Naive thymus-derived CD4-positive, alpha-beta T cell (primary cell): ENCODE measurements at regions not wholly inside any gene's neighbourhood (a gene's known extent, or its start where the extent isn't known, plus 50 kb on each side); places are given as distances from the start of the nearest gene placed in this dataset.

ENCODE experiments used
- ATAC-seq: fragments of 150-1000 bp; cut with Tn5 transposase; 2 replicates; pipeline ENCODE4 v1.10.0; 2021; ENCODE audit warnings: mild to moderate bottlenecking, moderate library complexity
- CTCF ChIA-PET: fragments of 350-600 bp; sonication (Branson Sonifier 250); formaldehyde crosslinking; loops from one replicate; lab custom pipeline; 2021; ENCODE audit warnings: antibody characterized with exemption; lab: Charles Lee
- POLR2A ChIA-PET: fragments of 350-600 bp; sonication (Branson Sonifier 250); formaldehyde crosslinking; loops from one replicate; lab custom pipeline; 2021; ENCODE audit warnings: antibody characterized with exemption, inconsistent platforms; lab: Charles Lee
- DNase-seq, 9 donors: peaks; one replicate each; pipeline versions ENCODE4 v3.0.0 to v3.0.0-alpha.2; 2020 to 2022; ENCODE audit warnings: mixed read lengths in 1 of 9
- H3K27ac ChIP-seq: one replicate; pipeline ENCODE4 v1.7.0; 2013; ENCODE audit warnings: mild to moderate bottlenecking, low read depth, low read length, moderate library complexity
- H3K27me3 ChIP-seq, 2 donors: one replicate each; pipeline ENCODE4 v1.7.0; 2013; ENCODE audit warnings: low read length in 2 of 2, mild to moderate bottlenecking in 2 of 2, moderate library complexity in 2 of 2; ENCODE audit not compliant: control insufficient read depth in 2 of 2, insufficient read depth in 2 of 2
- H3K36me3 ChIP-seq, 3 experiments: 1 replicate in 2 of 3; 2 replicates in 1 of 3; pipeline ENCODE4 v1.7.0; 2013; ENCODE audit warnings: low read length in 3 of 3, mild to moderate bottlenecking in 3 of 3, moderate library complexity in 1 of 3; ENCODE audit not compliant: insufficient read depth in 3 of 3, control insufficient read depth in 2 of 3
- H3K4me1 ChIP-seq, 2 donors: one replicate each; pipeline ENCODE4 v1.7.0; 2013; ENCODE audit warnings: low read length in 2 of 2, mild to moderate bottlenecking in 2 of 2, moderate library complexity in 1 of 2; ENCODE audit not compliant: control insufficient read depth in 2 of 2, insufficient read depth in 2 of 2
- H3K4me3 ChIP-seq: 2 replicates; pipeline ENCODE4 v1.7.0; 2013; ENCODE audit warnings: mild to moderate bottlenecking, low read length
- H3K9me3 ChIP-seq, 3 experiments: 1 replicate in 2 of 3; 2 replicates in 1 of 3; pipeline ENCODE4 v1.7.0; 2013; ENCODE audit warnings: low read length in 3 of 3; ENCODE audit not compliant: control insufficient read depth in 2 of 3
- H3K27ac Mint-ChIP-seq, 9 donors: one replicate each; pipeline ENCODE4 v1.8.0; 2020 to 2022; ENCODE audit warnings: mixed read lengths in 9 of 9, mild to moderate bottlenecking in 8 of 9, moderate library complexity in 5 of 9, inconsistent platforms in 2 of 9
- H3K27me3 Mint-ChIP-seq, 5 donors: one replicate each; pipeline ENCODE4 v1.8.0; 2021 to 2022; ENCODE audit warnings: mixed read lengths in 5 of 5, mild to moderate bottlenecking in 1 of 5
- H3K36me3 Mint-ChIP-seq, 5 donors: one replicate each; pipeline ENCODE4 v1.8.0; 2020 to 2022; ENCODE audit warnings: mixed read lengths in 5 of 5, mild to moderate bottlenecking in 3 of 5, inconsistent platforms in 1 of 5
- H3K4me1 Mint-ChIP-seq, 7 donors: one replicate each; pipeline ENCODE4 v1.8.0; 2020 to 2022; ENCODE audit warnings: mixed read lengths in 7 of 7, mild to moderate bottlenecking in 3 of 7, inconsistent platforms in 1 of 7
- H3K4me3 Mint-ChIP-seq, 10 donors: one replicate each; pipeline ENCODE4 v1.8.0; 2020 to 2022; ENCODE audit warnings: mild to moderate bottlenecking in 10 of 10, mixed read lengths in 10 of 10, moderate library complexity in 6 of 10, inconsistent platforms in 2 of 10
- H3K9me3 Mint-ChIP-seq, 11 donors: one replicate each; pipeline ENCODE4 v1.8.0; 2020 to 2022; ENCODE audit warnings: mixed read lengths in 11 of 11, mild to moderate bottlenecking in 4 of 11, inconsistent platforms in 1 of 11, moderate library complexity in 1 of 11
- intact Hi-C, 2 donors: fragments of 100-400 bp; cut with micrococcal nuclease; formaldehyde crosslinking; loops; one replicate each; pipeline ENCODE4 v1.15.1; 2023

DNA sequence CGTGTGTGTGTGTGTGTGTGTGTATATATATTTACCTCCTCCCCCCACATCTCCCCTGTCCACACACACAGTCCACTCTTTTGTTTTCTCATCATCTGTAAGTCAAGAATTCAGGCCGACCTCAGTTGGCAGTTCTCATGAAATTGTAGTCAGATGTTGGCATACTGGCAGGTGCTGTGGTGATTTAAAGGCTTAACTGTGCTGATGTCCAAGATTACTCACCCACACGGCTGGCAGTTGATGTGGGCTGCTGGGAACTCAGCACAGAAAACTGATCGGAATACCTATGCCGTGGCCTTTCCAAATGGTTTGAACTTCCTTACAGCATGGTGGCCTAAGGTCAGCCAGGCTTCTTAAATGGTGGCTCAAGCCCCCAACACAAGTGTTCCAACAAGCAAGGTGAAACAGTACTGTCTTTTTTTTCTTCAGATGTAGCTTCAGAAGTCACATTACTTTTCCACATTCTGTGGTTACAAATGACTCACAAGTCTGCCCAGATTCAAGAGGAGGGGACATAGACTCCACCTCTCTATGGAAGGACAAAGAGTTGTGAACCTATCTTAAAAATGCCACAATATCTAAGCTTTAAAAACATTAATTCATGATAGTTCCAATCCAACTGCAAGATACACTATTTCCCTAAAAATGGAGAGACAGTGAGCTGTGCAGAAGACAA is 198.5 kb upstream of the HS3ST4 start:
- DNase-seq (no peak), ATAC-seq (no peak)
- POLR2A ChIA-PET, result no interaction called here
- Histone ChIP-seq H3K4me3 (no peak overlapping the region), H3K9me3 (no peaks in the 10 kb centered on the region), H3K4me1 (no peaks in the 10 kb centered on the region), H3K27ac (no peak overlapping the region), H3K27me3 (no peaks in the 10 kb centered on the region), H3K36me3 (no peaks in the 10 kb centered on the region)
- Mint-ChIP-seq H3K9me3 (peaks cover 0 to 13% (median 0%) of the 10 kb centered on the region in 11 donors), H3K27ac (no peak overlapping the region), H3K4me1 (peaks cover 0 to 3% (median 0%) of the 10 kb centered on the region in 7 donors), H3K4me3 (no peak overlapping the region), H3K36me3 (no peaks in the 10 kb centered on the region), H3K27me3 (peaks cover 1 to 42% (median 29%) of the 10 kb centered on the region in 5 donors)
- intact Hi-C loops, result no loop called here
- CTCF ChIA-PET, result no interaction called here

DNA sequence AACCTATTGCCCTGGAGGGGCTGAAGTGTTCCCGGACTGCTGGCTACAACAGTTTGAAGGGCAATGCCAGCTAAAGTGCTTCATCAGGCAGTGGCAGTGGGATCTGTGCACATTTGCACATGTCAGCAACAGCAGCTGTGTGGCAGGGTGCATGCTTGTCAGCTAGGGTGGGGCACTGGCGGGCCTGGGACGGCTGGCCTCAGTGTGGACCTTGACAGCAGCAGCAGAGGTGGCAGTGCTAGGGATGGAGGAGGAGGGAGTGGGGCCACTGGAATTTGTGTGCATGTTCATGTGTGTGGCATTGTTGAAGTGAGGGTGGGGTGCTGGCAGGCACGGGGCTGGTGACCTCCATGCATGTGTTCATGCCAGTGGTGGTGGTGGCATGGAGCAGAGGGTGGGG is 203.3 kb upstream of the HS3ST4 start:
- Histone ChIP-seq H3K4me3 (no peak overlapping the region), H3K27ac (no peak overlapping the region), H3K4me1 (no peaks in the 10 kb centered on the region), H3K27me3 (no peaks in the 10 kb centered on the region), H3K9me3 (no peaks in the 10 kb centered on the region), H3K36me3 (no peaks in the 10 kb centered on the region)
- H3K9me3 Mint-ChIP-seq, result peaks cover 0 to 29% (median 6%) of the 10 kb centered on the region in 11 donors
- no peak overlapping the region for H3K27ac Mint-ChIP-seq
- peaks cover 5 to 33% (median 16%) of the 10 kb centered on the region in 5 donors for H3K27me3 Mint-ChIP-seq
- no peaks in the 10 kb centered on the region for H3K36me3 Mint-ChIP-seq
- DNase-seq, result no peak
- H3K4me3 Mint-ChIP-seq, result no peak overlapping the region
- no peak for ATAC-seq
- POLR2A ChIA-PET, result no interaction called here
- intact Hi-C loops, result no loop called here
- CTCF ChIA-PET, result no interaction called here
- peaks cover 0 to 3% (median 0%) of the 10 kb centered on the region in 7 donors for H3K4me1 Mint-ChIP-seq

DNA sequence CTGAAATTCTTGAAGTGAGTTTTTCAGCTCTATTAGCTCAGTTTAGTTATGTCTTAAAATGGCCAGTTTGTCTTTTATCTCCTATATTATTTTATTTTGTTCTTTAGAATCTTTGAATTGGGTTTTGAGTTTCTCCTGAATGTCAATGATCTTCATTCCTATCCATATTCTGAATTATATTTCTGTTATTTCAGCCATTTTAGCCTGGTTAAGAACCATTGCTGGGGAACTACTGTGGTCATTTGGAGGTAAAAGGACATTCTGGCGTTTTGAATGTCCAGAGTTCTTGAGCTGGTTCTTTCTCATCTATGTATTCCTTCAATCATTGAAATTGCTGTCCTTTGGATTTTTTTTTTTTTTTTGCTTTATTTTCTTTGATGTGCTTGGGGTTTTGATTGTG is 203.9 kb upstream of the HS3ST4 start:
- Mint-ChIP-seq H3K36me3 (no peaks in the 10 kb centered on the region), H3K9me3 (peaks cover 0 to 29% (median 6%) of the 10 kb centered on the region in 11 donors), H3K4me3 (no peak overlapping the region), H3K4me1 (peaks cover 0 to 3% (median 0%) of the 10 kb centered on the region in 7 donors), H3K27ac (no peak overlapping the region), H3K27me3 (peaks cover 5 to 33% (median 14%) of the 10 kb centered on the region in 5 donors)
- no peak overlapping the region for H3K27ac ChIP-seq
- H3K36me3 ChIP-seq, result no peaks in the 10 kb centered on the region
- no peak for ATAC-seq
- CTCF ChIA-PET, result no interaction called here
- no peaks in the 10 kb centered on the region for H3K27me3 ChIP-seq
- no peaks in the 10 kb centered on the region for H3K4me1 ChIP-seq
- no peak for DNase-seq
- no peak overlapping the region for H3K4me3 ChIP-seq
- intact Hi-C loops, result no loop called here
- H3K9me3 ChIP-seq, result no peaks in the 10 kb centered on the region
- POLR2A ChIA-PET, result no interaction called here

DNA sequence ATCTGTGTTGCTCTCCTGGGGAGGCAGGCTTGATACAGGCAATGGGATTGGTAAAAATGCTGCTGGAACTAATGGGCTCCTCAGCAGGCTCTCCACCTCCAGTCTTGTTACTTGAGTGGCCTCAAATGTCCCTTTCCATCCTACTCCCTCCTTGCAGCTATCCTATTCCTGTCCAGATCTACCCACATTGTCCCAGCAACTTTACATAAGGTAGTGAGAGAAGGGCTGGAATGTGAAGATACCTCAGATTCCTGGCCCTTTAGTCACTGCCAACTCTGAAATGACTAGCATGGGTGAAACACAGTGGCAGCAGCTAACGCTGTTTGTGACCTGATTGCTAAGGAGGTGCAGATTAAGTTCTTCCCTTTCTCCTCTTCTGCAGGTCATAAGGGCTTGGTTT is 210.1 kb upstream of the HS3ST4 start:
- CTCF ChIA-PET, result no interaction called here
- H3K27me3 ChIP-seq, result no peaks in the 10 kb centered on the region
- H3K27ac Mint-ChIP-seq, result no peak overlapping the region
- intact Hi-C loops, result no loop called here
- DNase-seq, result no peak
- H3K4me3 ChIP-seq, result no peak overlapping the region
- H3K4me1 Mint-ChIP-seq, result no peaks in the 10 kb centered on the region
- H3K27ac ChIP-seq, result no peak overlapping the region
- H3K9me3 ChIP-seq, result no peaks in the 10 kb centered on the region
- H3K36me3 Mint-ChIP-seq, result no peaks in the 10 kb centered on the region
- peaks cover 4 to 14% (median 5%) of the 10 kb centered on the region in 5 donors for H3K27me3 Mint-ChIP-seq
- H3K4me1 ChIP-seq, result no peaks in the 10 kb centered on the region
- peaks cover 0 to 6% (median under 1%) of the 10 kb centered on the region in 11 donors for H3K9me3 Mint-ChIP-seq
- no peak for ATAC-seq
- no peak overlapping the region for H3K4me3 Mint-ChIP-seq
- POLR2A ChIA-PET, result no interaction called here
- H3K36me3 ChIP-seq, result no peaks in the 10 kb centered on the region

- no peaks in the 10 kb centered on the region for H3K4me1 ChIP-seq
- intact Hi-C loops, result no loop called here
- H3K27ac ChIP-seq, result no peak overlapping the region
- DNase-seq, result no peak
- H3K4me3 ChIP-seq, result no peak overlapping the region
- ChIA-PET POLR2A (no interaction called here), CTCF (no interaction called here)
- H3K27me3 Mint-ChIP-seq, result peaks cover 3 to 25% (median 9%) of the 10 kb centered on the region in 5 donors
- peaks cover 0 to 2% (median 0%) of the 10 kb centered on the region in 11 donors for H3K9me3 Mint-ChIP-seq
- H3K36me3 ChIP-seq, result no peaks in the 10 kb centered on the region
- H3K4me3 Mint-ChIP-seq, result no peak overlapping the region
- H3K27ac Mint-ChIP-seq, result no peak overlapping the region
- no peaks in the 10 kb centered on the region for H3K4me1 Mint-ChIP-seq
- no peaks in the 10 kb centered on the region for H3K36me3 Mint-ChIP-seq
- no peak for ATAC-seq
- H3K27me3 ChIP-seq, result no peaks in the 10 kb centered on the region
- no peaks in the 10 kb centered on the region for H3K9me3 ChIP-seq
Observed at GRCh38 chr16:25478476-25478875, 213.3 kb upstream of the HS3ST4 start.

GRCh38 chr16:25464058-25464457 is 206.4 kb upstream of the ZKSCAN2 start:
- DNase-seq (no peak), ATAC-seq (no peak)
- no peaks in the 10 kb centered on the region for H3K4me1 Mint-ChIP-seq
- H3K27me3 ChIP-seq, result no peaks in the 10 kb centered on the region
- H3K4me3 ChIP-seq, result no peak overlapping the region
- H3K27ac ChIP-seq, result no peak overlapping the region
- ChIA-PET POLR2A (no interaction called here), CTCF (no interaction called here)
- H3K36me3 Mint-ChIP-seq, result peaks cover 0 to 3% (median 0%) of the 10 kb centered on the region in 5 donors
- H3K36me3 ChIP-seq, result no peaks in the 10 kb centered on the region
- intact Hi-C loops, result no loop called here
- H3K4me1 ChIP-seq, result no peaks in the 10 kb centered on the region
- peaks cover 2 to 29% (median 21%) of the 10 kb centered on the region in 5 donors for H3K27me3 Mint-ChIP-seq
- H3K27ac Mint-ChIP-seq, result no peak overlapping the region
- H3K9me3 Mint-ChIP-seq, result peaks cover 0 to 1% (median 0%) of the 10 kb centered on the region in 11 donors
- no peak overlapping the region for H3K4me3 Mint-ChIP-seq
- H3K9me3 ChIP-seq, result no peaks in the 10 kb centered on the region

GRCh38 chr16:25449802-25450201 is 192.2 kb upstream of the ZKSCAN2 start:
- no peak for DNase-seq
- no peaks in the 10 kb centered on the region for H3K27me3 ChIP-seq
- H3K4me3 ChIP-seq, result no peak overlapping the region
- no peaks in the 10 kb centered on the region for H3K36me3 ChIP-seq
- no peaks in the 10 kb centered on the region for H3K9me3 ChIP-seq
- H3K4me1 ChIP-seq, result no peaks in the 10 kb centered on the region
- no peak overlapping the region for H3K27ac Mint-ChIP-seq
- ChIA-PET POLR2A (no interaction called here), CTCF (no interaction called here)
- H3K36me3 Mint-ChIP-seq, result no peaks in the 10 kb centered on the region
- no peak overlapping the region for H3K27ac ChIP-seq
- peaks cover 4 to 26% (median 11%) of the 10 kb centered on the region in 11 donors for H3K9me3 Mint-ChIP-seq
- H3K4me1 Mint-ChIP-seq, result peaks cover 0 to 1% (median 0%) of the 10 kb centered on the region in 7 donors
- peaks cover 2 to 26% (median 15%) of the 10 kb centered on the region in 5 donors for H3K27me3 Mint-ChIP-seq
- ATAC-seq, result no peak
- no peak overlapping the region for H3K4me3 Mint-ChIP-seq
- intact Hi-C loops, result no loop called here
